ENCODE measurements at regions not wholly inside any gene's neighbourhood (a gene's known extent, or its start where the extent isn't known, plus 50 kb on each side); places are given as distances from the start of the nearest gene placed in this dataset.
A peak's percentile ranks its signal among the peaks of the same experiment; 100 is the strongest.

DNA sequence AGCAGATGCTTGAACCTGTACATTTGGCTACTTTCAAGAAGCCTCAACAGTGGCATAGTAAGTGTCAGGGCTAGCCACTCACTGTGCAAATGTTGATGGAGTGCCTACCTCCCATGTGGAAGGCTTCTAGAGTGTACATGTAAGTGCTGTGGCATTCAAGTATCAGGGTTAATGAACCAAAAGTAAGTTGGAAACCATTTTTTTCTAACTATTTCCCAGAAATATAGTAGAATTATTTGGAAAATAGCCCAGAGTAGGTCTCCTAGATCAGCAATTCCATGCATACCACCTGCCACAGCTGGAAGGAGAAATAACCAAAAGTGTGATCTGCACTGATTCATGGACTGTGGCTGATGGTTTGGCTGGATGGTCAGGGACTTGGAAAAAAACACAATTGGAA lies 53.3 kb downstream of the FOXD1 start:
- no peak for DNase-seq (ENCODE audit: extremely low read depth in 1 of 11, low read depth in 9 of 11, low spot score in 4 of 11)

GRCh38 chr5:73394610-73395009 lies 54.0 kb downstream of the FOXD1 start:
- DNase-seq (ENCODE audit: extremely low read depth in 1 of 11, low read depth in 9 of 11, low spot score in 4 of 11): no peak

DNA sequence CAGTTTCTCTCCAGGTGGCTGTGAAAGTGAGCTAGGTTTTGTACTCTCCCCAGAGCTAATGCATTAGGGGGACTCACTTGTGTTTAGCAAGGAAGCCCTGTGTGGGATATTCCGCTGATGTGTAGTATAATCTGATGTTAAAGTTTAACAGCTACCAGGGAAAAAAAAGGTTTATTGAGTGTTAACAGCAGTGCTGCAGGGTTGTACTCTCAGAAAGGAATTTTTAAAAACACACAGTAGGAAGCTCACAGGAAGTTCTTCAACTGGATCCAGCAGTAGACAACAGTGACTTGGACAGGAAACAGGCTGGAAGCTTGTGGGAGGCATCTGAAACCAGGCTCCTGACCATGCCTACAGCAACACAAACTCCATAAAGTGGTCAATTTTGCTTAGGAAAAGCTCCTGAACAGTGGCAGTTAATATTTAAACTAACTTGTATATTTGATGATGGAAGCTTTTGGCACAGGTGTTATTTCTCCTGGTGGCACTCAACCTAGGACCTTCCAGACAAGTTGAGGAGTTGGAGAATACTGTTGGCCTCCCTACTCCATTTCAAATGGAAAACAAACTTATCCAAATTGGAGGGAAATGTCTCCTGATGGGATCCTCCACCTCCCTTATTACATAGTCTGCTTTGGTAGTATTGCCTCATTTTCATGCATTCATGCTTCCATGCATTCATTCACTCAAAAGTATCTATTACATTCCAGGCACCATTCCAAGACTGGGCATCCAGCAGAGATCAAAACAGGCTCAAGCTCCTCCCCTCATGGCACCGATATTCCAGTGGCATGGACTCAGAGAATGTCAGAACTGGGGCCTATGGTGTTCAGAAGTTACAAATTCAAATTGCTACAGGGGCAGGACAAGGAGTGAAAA lies 54.7 kb downstream of the FOXD1 start:
- no peak for DNase-seq (ENCODE audit: extremely low read depth in 1 of 11, low read depth in 9 of 11, low spot score in 4 of 11)

GRCh38 chr5:73392775-73393174 lies 55.8 kb downstream of the FOXD1 start:
- DNase-seq (ENCODE audit: extremely low read depth in 1 of 11, low read depth in 9 of 11, low spot score in 4 of 11): no peak

DNA sequence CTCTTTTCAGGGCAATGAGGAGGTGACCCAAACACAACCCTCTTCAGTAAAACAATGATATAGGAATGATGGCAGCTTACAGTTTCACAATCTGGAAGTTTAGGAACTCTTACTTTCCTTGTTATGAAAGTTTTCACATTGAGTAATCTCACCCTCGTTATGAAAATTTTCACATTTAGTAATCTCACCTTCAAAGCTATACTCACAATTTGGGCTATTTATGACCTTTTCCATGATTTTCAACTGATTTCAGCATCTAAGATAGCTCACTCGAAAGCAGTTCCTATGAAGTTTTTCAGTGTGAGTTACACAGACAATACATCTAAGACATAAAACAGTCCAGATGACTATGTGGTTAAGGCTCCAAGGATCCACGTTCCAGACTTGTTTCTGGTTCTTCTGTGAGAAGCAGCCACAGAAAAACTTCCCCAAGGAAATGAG lies 57.1 kb downstream of the FOXD1 start:
- DNase-seq (ENCODE audit: extremely low read depth in 1 of 11, low read depth in 9 of 11, low spot score in 4 of 11): no peak

DNA sequence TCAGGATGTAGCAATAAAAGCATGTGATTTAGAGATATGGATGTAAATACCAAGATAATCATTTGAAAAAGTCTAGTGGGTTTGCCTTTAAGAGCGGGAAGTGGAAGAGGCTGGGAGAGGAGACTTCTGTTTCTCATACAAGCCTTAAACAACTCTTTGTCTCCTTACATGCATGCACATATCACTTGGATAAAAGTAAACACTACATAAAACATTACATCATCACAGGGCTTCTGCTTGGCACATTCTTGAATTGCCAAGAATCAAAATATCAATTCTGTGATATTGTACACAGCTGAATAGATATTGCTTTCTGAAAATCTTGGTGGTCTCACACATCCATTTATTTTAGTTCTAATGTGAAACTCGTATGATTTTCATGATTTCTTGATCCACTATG lies 57.6 kb downstream of the FOXD1 start:
- no peak for DNase-seq (ENCODE audit: extremely low read depth in 1 of 11, low read depth in 9 of 11, low spot score in 4 of 11)

- DNase-seq (ENCODE audit: extremely low read depth in 1 of 11, low read depth in 9 of 11, low spot score in 4 of 11): no peak
Observed at GRCh38 chr5:73388740-73389139, 59.8 kb downstream of the FOXD1 start.

- no peak for DNase-seq (ENCODE audit: extremely low read depth in 1 of 11, low read depth in 9 of 11, low spot score in 4 of 11)
Observed at GRCh38 chr5:73388306-73388684, 60.3 kb downstream of the FOXD1 start.

GRCh38 chr5:73387601-73388305 lies 60.8 kb downstream of the FOXD1 start:
- peak in 3 of 11 donors; percentile 55 to 72 (median 69) for DNase-seq (ENCODE audit: extremely low read depth in 1 of 11, low read depth in 9 of 11, low spot score in 4 of 11)

DNA sequence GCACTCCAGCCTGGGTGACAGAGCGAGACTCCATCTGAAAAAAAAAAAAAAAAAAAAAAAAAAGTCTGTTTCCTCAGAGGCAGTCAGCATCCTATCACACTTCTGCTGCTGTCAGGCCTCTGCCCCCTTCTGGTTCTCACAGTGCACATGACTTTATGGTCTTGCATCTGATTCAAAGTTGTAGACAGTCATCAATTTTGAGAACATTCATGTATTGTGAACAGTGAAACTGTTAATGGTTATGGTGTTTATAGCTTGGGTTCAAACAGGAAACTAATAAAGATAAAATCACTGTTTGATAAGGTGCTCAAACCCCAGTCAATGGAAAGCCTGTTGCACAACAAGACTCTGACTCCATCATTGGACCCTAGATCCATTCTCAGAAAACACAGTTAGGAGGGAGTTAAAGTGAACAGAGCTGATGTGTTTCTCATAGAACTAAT lies 61.4 kb downstream of the FOXD1 start:
- no peak for DNase-seq (ENCODE audit: extremely low read depth in 1 of 11, low read depth in 9 of 11, low spot score in 4 of 11)

DNA sequence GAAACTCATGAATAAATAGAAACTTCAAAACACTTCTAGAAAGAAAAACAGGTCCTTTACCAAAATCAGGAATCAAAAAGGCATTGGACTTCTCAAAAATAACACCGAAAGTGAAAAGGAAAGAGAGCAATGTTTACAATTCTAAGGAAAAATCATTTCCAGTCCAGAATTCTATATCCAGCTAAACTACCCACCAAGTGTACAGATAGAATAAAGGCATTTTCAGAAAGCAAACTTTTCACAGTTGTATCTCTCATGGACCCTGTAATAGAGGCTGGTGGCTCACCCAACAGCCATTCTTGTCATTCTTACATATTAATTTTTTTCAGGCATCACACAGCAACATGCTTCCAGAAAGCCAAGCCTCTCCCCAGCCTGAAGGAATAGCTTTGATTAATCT lies 63.7 kb downstream of the FOXD1 start:
- DNase-seq (ENCODE audit: extremely low read depth in 1 of 11, low read depth in 9 of 11, low spot score in 4 of 11): no peak

DNA sequence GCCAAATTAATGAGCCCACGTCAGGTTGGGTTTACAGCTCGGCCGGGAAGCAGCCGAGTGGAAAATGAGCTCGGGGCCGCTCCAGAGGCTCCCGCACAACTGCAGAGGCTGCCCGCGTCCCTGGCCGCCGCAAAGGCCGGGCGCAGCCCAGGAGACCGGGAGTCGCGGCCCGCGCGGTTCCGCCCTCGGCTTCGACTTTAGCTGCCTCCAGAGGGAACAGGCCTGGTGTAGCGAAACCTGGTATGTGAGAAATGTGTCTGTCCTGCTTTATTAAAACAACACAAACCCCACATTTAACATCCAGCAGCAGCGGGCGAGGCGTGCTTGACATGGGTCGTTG lies 66.2 kb downstream of the FOXD1 start:
- DNase-seq (ENCODE audit: extremely low read depth in 1 of 11, low read depth in 9 of 11, low spot score in 4 of 11): peak in 3 of 11 donors; percentile 28 to 59 (median 46)

DNA sequence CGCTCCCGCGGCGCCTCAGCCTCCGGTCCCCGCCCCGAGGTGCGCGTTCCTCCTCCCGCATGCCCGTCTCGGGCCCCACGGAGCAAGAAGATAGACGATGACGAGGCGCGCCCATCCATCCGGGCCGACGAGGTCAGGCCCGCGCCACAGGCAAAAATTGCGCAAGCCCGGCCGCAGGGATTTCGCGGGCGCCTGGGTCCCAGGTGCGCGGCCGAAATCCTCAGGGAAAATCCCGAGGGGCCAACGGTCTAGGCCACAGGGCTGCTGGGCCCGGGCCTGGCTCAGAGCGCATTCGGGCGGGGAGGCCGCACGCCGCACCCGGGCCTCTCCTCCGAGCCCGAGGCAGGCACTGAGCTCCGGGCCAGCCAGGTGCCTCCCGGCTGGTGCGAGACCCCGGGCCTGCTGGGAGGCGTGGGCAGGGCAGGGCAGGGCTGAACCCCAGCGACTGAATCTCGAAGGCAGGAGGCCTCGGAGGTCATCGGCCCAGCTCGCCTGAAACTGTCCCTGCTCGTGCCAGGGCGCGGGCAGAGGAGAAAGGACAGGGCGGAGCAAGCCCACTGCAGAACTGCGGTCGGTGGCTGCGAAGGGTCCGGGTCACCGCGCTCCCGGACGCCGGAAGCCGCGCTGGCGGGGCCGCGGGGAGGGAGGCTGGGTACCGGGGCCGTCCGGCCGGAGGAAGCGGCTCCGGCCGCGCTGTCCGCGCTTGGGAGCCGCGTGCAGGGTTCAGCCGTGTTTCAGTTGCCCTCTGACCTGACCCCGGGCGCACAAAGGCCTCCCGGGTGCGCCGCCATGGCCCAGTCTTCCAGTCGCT lies 66.8 kb downstream of the FOXD1 start:
- DNase-seq (ENCODE audit: extremely low read depth in 1 of 11, low read depth in 9 of 11, low spot score in 4 of 11): no peak

GRCh38 chr5:73380710-73381589 lies 67.6 kb downstream of the FOXD1 start:
- no peak for DNase-seq (ENCODE audit: extremely low read depth in 1 of 11, low read depth in 9 of 11, low spot score in 4 of 11)

DNA sequence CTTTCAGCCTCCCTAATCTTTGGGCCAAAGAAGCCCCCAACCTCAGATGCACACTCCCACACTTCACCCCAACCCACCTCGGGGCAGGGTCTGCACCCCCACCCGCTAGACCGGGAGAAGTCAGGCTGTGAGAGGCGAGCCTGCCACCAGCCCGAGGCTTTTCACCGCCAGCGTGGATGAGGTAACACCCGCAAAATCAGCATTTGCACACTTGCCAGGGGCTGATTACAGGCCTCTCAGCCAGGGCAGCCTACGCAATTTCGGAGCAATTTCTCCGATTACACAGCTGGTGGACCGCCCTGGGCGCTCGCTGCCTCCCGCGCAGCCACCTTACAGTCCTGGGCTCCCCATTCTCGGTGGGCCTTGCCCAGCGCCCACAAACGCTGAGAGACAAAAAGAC lies 68.5 kb downstream of the FOXD1 start:
- no peak for DNase-seq (ENCODE audit: extremely low read depth in 1 of 11, low read depth in 9 of 11, low spot score in 4 of 11)

DNA sequence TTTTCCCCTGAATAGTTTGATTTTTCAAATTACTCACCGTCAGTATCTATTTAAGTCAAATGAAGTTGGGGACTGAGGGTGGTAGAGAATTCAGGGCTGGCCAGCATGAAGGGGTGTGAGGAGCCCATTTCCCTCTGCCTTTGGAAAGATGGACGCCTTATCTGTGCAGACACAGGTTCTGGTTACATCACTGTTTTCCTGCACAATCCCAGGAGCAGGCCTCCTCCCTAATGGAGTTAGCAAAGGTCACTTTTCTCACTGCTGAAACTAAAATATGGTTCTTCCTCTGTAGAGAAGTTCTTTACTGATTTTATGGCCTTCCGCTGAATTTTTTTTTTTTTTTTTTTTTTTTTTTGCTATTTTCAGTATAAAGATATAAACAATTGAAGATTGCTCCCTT lies 69.1 kb downstream of the FOXD1 start:
- no peak for DNase-seq (ENCODE audit: extremely low read depth in 1 of 11, low read depth in 9 of 11, low spot score in 4 of 11)

DNA sequence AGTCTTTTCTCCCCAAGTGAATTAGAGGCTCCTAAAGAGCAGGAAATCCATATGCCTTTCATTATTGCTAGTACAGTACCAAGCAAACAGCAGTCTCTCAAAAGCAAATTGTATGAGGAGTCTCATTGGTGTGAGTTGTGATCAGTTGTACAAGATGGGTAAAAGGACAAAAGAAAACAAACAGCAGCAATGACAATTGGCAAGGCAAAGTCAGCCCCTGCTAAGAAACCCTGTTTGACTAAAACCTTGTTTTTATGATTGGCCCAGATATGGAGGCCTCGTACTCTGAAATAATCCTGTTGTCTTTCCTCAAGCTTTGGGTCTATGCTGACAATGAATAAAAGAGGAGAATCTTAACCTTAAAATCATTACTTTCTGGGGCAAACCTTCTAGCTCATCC lies 69.8 kb downstream of the FOXD1 start:
- no peak for DNase-seq (ENCODE audit: extremely low read depth in 1 of 11, low read depth in 9 of 11, low spot score in 4 of 11)

GRCh38 chr5:73378070-73378469 lies 70.5 kb downstream of the FOXD1 start:
- peak in 1 of 11 donors; percentile 50 for DNase-seq (ENCODE audit: extremely low read depth in 1 of 11, low read depth in 9 of 11, low spot score in 4 of 11)

DNA sequence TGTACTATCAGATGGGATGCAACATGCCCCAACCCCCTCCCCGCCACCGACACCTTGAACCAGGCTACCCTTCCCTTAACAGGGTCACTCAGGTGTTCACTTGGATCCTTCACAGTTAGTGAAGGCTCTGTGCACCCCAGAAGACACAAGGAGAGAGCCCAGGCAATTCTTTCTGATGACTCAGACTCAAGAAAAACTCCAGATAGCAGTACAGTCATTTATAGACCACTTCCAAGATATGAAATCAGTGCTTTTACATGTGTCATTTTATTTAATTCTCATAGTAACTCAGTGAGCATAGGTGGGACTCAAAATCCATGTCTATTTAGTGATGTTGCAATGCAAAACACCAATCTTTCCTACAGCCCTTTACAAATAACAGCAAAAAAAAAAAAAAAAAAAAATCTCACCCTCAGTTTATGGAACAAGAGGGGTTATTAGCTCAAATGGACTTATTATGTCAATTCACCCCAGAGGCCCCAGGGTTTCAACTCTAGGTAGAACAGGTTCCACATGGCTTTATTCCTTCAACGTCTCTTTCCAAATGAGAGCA lies 71.9 kb downstream of the FOXD1 start:
- no peak for DNase-seq (ENCODE audit: extremely low read depth in 1 of 11, low read depth in 9 of 11, low spot score in 4 of 11)
